H54 (cell line): ENCODE measurements at regions not wholly inside any gene's neighbourhood (a gene's known extent, or its start where the extent isn't known, plus 50 kb on each side); places are given as distances from the start of the nearest gene placed in this dataset.

Experiments used
- DNase-seq: peaks from one replicate; pipeline ENCODE4 v3.0.0; 2011; ENCODE audit warnings: low spot score, mixed read lengths; ENCODE audit not compliant: insufficient read length
- FAIRE-seq: peaks from 3 replicates; lab custom pipeline; 2011; peaks lifted over from hg19 to GRCh38; lab: Jason Lieb, UNC
- POLR2A ChIP-seq: IDR thresholded peaks from 2 replicates; pipeline ENCODE4 v1.6.1; 2011; ENCODE audit warnings: low read depth, mild to moderate bottlenecking, low read length

DNA sequence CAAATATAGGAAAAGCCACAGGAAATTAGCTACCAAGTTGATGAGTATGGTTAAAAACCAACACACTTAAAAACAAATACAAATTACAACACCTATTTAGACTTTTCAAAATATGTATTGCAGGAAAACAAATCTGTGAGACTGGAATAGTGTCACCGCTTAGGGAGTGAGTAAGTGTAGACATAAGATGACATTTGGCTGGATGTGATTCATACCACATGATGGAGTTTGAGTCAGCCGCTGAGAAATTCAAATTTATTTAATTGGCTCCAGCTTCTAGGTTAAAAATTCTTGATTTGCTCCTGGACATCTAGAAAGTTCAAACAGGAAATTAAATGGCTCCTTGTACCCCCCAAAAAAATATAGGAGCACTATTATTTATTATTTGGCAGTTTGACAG, 531.7 kb downstream of the SLITRK1 start:
- DNase-seq, result peak; percentile 1
- FAIRE-seq, result peak; percentile 92
- no peak for TF ChIP-seq POLR2A

DNA sequence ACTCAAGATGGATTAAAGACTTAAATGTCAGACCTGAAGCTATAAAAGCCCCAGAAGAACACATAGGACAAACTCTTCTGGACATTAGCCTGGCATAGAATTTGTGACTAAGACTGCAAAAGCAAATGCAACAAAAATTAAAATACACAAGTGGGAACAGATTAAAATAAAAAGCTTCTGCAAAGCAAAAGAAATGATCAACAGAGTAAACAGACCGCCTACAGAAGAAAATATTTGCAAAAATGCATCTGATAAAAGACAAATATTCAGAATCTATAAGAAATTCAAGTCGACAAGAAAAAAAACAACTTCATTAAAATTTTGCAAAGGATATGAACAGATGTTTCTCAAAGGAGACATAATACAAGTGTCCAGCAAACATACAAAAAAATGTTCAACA, 537.8 kb downstream of the SLITRK1 start:
- TF ChIP-seq POLR2A, result no peak
- DNase-seq (no peak), FAIRE-seq (no peak)

DNA sequence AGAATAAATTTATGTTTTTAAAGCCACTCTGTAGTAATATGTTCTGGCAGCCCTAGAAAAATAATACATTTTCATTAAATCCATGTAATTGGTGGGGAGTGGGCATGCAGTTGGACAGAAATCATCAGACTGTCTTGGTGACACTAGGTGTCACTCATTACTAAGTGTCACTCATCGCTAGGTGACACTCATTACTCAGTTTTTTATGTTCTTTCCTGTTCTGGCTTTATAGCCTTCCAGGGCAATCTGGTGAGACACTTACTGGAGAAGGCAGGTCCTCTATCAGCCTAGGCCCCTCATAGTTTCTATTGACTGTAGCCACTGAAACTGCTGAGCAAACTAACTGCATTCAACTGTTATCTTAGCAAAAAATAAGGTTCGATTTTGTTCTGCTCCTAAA, 542.1 kb downstream of the SLITRK1 start:
- no peak for TF ChIP-seq POLR2A
- FAIRE-seq (no peak), DNase-seq (no peak)

DNA sequence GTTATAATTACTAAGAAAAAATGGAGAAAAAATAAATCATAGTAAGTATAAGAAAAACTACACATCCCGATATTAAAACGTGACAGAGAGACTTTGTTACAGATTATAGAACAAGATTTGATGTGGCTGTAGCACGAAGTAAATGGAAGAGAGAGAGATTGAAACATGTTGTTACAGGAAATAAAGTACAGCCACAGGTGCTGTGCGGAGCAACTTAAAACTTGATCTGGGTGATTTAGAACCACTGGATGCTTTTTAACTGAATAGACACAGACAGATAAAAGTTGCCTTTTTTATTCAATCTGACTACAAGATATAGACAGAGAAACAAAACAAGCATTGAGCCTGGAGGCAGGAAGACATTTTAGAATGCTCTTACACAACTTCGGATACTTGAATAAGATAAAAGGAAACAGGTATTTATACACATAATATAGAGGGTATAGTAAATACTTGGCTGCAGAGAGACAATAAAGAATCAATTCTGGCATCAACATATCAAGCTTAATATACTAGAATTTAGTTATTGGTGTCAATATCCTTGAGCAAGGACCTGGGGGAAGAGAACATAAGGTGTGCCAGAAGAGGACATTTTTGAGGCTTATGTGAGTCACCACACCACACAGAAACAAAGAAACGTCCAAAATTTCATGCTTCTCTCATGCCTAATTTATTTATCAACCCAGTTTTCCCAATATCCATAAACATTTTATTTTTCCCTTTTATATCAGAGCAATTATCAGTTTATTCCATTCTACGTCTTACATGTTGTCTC, 548.5 kb downstream of the SLITRK1 start:
- FAIRE-seq, result no peak
- no peak for TF ChIP-seq POLR2A
- no peak for DNase-seq

DNA sequence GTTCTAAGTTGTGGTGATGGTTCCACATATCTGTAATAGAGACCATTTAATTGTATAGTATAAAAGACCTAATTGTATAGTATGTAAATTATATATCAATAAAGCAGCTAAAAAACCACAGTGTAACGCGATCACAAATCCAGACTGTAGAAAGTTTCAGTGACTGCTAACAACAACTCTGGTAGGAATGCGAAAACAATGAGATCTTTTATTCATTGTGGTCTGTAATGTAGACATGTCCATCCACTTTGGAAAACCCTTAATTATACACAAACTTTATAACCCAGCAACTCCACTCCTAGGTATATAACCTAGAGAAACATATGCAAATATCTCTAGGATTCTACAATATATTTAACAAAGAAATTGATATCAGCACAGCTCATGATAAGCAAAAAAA, 549.5 kb downstream of the SLITRK1 start:
- TF ChIP-seq POLR2A, result no peak
- no peak for FAIRE-seq
- no peak for DNase-seq

DNA sequence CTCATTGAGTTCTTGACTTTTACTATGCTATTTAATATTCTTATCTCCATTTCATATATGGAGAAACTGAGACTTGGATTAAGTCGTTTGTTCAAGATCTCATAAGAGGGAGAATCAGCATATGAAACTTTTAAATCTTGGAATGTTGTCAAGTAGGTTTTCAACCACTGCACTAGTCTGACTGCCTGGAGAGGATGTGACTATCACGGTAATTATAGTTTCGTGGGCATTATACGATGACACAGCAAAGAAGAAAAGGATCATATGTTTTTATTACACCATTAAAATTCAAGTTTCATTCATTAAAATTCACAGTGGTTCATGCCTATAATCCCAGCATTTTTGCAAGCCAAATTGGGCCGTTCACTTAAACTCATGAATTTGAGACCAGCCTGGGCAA, 555.2 kb downstream of the SLITRK1 start:
- FAIRE-seq, result peak; percentile 20
- DNase-seq, result no peak
- TF ChIP-seq POLR2A, result no peak

DNA sequence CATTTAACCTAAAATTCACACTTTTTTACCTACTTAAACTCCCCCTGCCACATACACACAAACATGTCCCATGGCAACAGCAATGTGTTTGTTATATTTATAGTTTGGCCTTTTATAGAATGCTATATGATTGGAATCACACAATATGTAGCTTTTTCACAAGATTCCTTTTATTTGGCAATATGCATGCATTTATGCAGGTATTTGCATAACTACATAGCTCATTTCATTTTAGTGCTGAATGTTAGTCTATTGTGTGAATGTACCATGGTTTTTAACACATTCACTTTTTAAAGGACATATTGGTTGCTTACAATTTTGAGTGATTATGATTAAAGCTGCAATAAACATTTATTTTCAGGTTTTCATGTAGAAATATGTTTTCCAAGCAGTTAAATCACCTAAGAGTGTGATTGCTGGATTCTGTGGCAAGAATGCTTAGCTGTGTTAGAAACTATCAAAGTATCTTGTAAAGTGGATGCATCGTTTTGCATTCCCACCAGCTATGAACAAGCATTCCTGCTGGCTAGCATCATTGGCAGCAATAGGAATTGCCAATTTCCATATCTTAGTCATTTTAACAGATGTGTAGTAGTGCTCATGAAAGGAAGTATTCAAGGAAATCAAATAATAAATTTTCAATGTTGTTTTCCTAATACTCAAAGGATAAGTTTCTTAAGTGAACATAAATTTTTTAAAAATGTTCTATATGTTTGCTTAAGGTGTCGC, 557.0 kb downstream of the SLITRK1 start:
- no peak for FAIRE-seq
- TF ChIP-seq POLR2A, result no peak
- DNase-seq, result no peak

DNA sequence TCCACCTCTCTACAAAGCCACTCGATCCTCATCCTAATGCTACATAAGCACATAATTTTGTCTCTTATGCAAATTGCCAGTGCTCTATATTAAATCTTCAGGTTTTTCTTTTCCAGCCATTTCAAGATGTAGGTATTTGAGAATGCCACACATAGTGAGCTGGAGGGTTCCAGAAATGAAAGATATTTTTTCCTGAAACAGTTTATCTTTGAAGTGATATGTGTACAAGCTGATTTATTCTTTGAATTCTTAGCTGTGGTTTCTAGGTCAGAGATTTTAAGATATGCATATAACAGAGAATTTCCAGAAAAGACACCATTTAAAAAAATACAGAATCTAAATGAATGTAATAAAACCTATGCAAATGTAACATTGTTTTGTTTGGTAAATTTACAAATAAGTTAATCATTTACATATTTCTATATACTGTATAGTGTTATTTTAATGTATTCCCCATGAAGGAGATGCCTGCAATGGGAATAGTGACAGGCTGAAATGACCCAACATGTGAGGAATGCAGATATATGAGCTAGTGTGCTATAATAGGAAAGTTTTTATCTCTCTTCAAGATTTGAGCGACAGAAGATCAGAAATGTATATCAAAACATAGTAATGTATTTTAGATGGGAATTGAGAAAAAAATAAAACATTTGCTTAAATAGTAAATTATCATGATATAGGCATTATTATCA, 570.2 kb downstream of the SLITRK1 start:
- peak; percentile 30 for FAIRE-seq
- no peak for TF ChIP-seq POLR2A
- DNase-seq, result no peak

DNA sequence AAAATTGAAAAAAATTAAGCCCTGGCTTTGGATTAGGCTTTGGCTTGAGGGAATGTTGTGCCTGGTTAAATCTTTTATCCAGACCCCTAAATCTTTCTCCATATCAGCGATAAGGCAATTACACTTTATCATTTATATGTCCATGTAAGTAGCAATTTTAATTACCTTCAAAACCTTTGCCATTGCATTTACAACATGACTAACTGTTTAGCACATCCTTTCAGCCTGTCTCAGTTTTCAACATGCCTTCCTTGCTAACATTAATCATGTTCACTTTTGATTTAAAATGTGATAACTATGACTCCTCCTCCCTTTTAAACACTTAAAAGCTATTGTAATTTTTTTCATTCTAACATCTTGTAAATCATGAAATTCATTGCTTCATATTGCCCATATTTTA, 583.7 kb downstream of the SLITRK1 start:
- no peak for TF ChIP-seq POLR2A
- DNase-seq (no peak), FAIRE-seq (peak; percentile 55)

DNA sequence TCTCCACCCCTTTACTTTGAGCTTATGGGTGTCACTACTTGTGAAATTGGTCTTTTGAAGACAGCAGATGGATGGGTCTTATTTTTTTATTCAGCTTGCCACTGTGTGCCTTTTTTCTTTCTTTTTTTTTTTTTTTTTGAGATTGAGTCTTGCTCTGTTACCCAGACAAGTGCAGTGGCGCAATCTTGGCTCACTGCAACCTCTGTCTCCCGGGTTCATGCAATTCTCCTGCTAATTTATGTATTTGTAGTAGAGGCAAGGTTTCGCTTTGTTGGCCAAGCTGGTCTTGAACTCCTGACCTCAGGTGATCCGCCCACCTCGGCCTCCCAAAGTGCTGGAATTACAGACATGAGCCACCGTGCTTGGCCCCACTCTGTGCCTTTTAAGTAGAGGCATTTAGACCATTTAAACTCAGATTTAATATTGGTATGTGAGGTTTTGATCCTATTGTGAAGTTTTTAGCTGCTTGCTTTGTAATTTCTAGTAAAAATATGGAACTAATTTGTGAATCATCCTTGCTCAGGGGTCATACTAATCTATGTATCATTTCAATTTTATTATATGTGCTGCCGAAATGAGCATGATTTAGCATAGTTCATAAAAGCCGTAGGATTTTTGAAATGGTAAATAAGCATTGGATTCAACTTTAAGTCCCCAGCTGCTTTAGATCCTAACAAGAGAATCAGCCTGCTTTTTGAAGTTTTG, 584.5 kb downstream of the SLITRK1 start:
- no peak for TF ChIP-seq POLR2A
- FAIRE-seq, result no peak
- no peak for DNase-seq

DNA sequence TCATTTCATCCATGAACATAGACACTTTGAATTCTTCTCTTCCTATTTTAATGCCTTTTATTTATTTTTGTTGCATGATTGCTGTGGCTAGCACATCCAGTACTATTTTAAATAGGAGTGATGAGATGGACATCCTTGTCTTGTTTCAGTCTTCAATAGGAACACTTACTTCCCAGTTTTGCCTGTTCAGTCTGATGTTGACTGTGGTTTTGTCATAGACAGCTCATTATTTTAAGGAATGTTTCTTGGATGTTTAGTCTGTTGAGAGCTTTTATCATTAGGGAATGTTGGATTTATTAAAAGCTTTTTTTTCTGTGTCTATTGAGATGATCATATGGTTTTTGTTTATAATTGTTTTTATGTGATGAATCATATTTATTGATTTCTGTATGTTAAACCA, 586.6 kb downstream of the SLITRK1 start:
- no peak for DNase-seq
- TF ChIP-seq POLR2A, result no peak
- no peak for FAIRE-seq

DNA sequence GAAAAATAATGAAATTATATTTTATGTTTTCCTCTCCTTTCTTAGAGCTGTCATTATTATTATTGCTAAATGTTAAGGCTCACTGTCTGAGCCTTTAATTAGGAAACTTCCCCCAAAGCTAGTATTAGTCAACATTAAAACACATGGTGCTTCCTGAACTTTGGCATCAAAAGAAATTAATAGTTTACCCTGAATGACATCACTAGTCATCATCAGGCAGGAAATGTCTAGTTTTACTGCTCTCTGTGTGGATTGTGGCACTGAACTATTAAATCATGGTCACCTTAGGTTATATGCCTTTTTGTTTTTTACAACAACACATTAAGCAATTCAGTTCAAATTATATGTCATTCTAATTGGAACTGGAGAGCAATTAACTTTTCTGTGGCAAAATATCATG, 595.5 kb downstream of the SLITRK1 start:
- FAIRE-seq, result peak; percentile 68
- TF ChIP-seq POLR2A, result no peak
- no peak for DNase-seq

DNA sequence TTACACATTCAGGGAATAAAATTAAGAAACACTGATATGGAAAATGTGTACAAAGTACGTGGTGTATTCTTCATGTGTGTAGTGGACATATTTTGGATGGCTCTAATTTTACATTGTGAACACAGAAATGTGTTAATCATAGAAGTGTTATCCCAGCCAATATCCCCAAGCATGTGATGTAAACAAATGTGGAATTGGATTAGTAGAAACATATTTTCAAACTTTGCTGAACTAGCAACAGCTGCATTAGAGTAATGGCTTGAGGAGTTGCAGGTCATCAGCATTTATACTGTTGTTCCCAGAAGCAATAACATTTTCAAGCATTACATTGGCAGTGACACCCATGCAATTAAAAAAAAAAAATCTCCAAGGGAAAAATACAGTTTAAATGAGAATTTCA, 600.6 kb downstream of the SLITRK1 start:
- peak; percentile 11 for FAIRE-seq
- no peak for TF ChIP-seq POLR2A
- DNase-seq, result no peak

DNA sequence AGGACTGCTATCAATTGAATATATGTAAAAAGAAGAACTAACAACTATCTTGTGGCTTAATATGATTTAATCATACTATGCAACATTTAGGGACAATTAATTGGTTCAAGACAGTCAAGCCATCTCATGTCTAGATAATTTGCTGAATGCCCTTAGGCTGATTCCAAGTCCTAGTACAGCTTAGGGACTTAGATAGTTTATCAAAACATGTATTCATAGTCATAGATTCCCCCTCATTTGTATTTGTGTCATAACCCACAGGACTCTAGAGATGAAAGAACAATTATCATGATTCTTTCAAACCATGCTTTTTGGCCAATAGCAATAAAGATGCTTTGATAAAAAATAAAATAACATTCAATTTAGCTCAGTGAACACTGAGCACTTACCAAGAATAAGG, 607.6 kb downstream of the SLITRK1 start:
- TF ChIP-seq POLR2A, result no peak
- peak; percentile 52 for FAIRE-seq
- DNase-seq, result no peak
